CD4-positive, CD25-positive, alpha-beta regulatory T cell (primary cell): ENCODE measurements at regions not wholly inside any gene's neighbourhood (a gene's known extent, or its start where the extent isn't known, plus 50 kb on each side); places are given as distances from the start of the nearest gene placed in this dataset.

Source experiments
- ATAC-seq, 2 donors: fragments of 150-1000 bp; cut with Tn5 transposase; one replicate each; pipeline ENCODE4 v1.10.0; 2021; ENCODE audit warnings: low read depth in 2 of 2, moderate number of reproducible peaks in 2 of 2, moderate library complexity in 1 of 2
- DNase-seq, 3 donors: peaks; one replicate each; pipeline versions ENCODE4 v3.0.0 to v3.0.0-alpha.2; 2012 to 2022; ENCODE audit warnings: mixed read lengths in 1 of 3
- H3K27ac ChIP-seq: one replicate; pipeline ENCODE4 v1.7.0; 2013; ENCODE audit warnings: mild to moderate bottlenecking, low read length; ENCODE audit not compliant: insufficient read depth, poor library complexity, severe bottlenecking
- H3K27me3 ChIP-seq: one replicate; pipeline ENCODE4 v1.7.0; 2013; ENCODE audit warnings: low read length; ENCODE audit not compliant: control insufficient read depth, insufficient read depth
- H3K36me3 ChIP-seq: one replicate; pipeline ENCODE4 v1.7.0; 2013; ENCODE audit warnings: mild to moderate bottlenecking, low read length, moderate library complexity; ENCODE audit not compliant: control insufficient read depth, insufficient read depth
- H3K4me1 ChIP-seq: 2 replicates; pipeline ENCODE4 v1.7.0; 2013; ENCODE audit warnings: mild to moderate bottlenecking, low read length; ENCODE audit not compliant: insufficient read depth, control insufficient read depth, poor library complexity, severe bottlenecking
- H3K4me3 ChIP-seq: one replicate; pipeline ENCODE4 v1.7.0; 2013; ENCODE audit warnings: low read depth, mild to moderate bottlenecking, low read length, moderate library complexity
- H3K9me3 ChIP-seq, 2 experiments: 1 replicate in 1 of 2; 2 replicates in 1 of 2; pipeline ENCODE4 v1.7.0; 2013; ENCODE audit warnings: low read length in 2 of 2, mild to moderate bottlenecking in 1 of 2, moderate library complexity in 1 of 2; ENCODE audit not compliant: control insufficient read depth in 2 of 2
- H3K27ac Mint-ChIP-seq, 3 donors: one replicate each; pipeline ENCODE4 v1.8.0; 2020 to 2022; ENCODE audit warnings: mild to moderate bottlenecking in 3 of 3, mixed read lengths in 3 of 3, moderate library complexity in 2 of 3
- H3K27me3 Mint-ChIP-seq: one replicate; pipeline ENCODE4 v1.8.0; 2022; ENCODE audit warnings: mild to moderate bottlenecking, mixed read lengths
- H3K36me3 Mint-ChIP-seq: one replicate; pipeline ENCODE4 v1.8.0; 2020; ENCODE audit warnings: mixed read lengths
- H3K4me1 Mint-ChIP-seq, 4 donors: one replicate each; pipeline ENCODE4 v1.8.0; 2020 to 2022; ENCODE audit warnings: mixed read lengths in 4 of 4, mild to moderate bottlenecking in 1 of 4
- H3K4me3 Mint-ChIP-seq, 4 donors: one replicate each; pipeline ENCODE4 v1.8.0; 2020 to 2022; ENCODE audit warnings: mild to moderate bottlenecking in 4 of 4, mixed read lengths in 4 of 4, moderate library complexity in 3 of 4
- H3K9me3 Mint-ChIP-seq, 7 donors: one replicate each; pipeline ENCODE4 v1.8.0; 2020 to 2022; ENCODE audit warnings: mixed read lengths in 7 of 7, mild to moderate bottlenecking in 3 of 7, moderate library complexity in 2 of 7

- Mint-ChIP-seq H3K27me3 (no peaks in the 10 kb centered on the region), H3K9me3 (peaks cover 0 to 9% (median 0%) of the 10 kb centered on the region in 7 donors), H3K27ac (no peak overlapping the region), H3K36me3 (no peaks in the 10 kb centered on the region), H3K4me3 (no peak overlapping the region), H3K4me1 (no peaks in the 10 kb centered on the region)
- DNase-seq: no peak
- no peaks in the 10 kb centered on the region for H3K36me3 ChIP-seq
- ATAC-seq: no peak
- H3K4me1 ChIP-seq: no peaks in the 10 kb centered on the region
- no peaks in the 10 kb centered on the region for H3K27me3 ChIP-seq
- no peak overlapping the region for H3K4me3 ChIP-seq
- H3K27ac ChIP-seq: no peak overlapping the region
- H3K9me3 ChIP-seq: no peaks in the 10 kb centered on the region
Observed at GRCh38 chr10:90414926-90415325, 442.9 kb downstream of the HTR7 start.

GRCh38 chr10:90417029-90417428, 440.8 kb downstream of the HTR7 start:
- H3K27me3 Mint-ChIP-seq: no peaks in the 10 kb centered on the region
- no peaks in the 10 kb centered on the region for H3K9me3 ChIP-seq
- H3K4me3 ChIP-seq: no peak overlapping the region
- no peak for ATAC-seq
- no peak overlapping the region for H3K27ac ChIP-seq
- H3K36me3 ChIP-seq: no peaks in the 10 kb centered on the region
- DNase-seq: no peak
- no peaks in the 10 kb centered on the region for H3K4me1 Mint-ChIP-seq
- H3K4me1 ChIP-seq: no peaks in the 10 kb centered on the region
- H3K9me3 Mint-ChIP-seq: peaks cover 0 to 7% (median 2%) of the 10 kb centered on the region in 7 donors
- H3K4me3 Mint-ChIP-seq: no peak overlapping the region
- H3K27me3 ChIP-seq: no peaks in the 10 kb centered on the region
- no peak overlapping the region for H3K27ac Mint-ChIP-seq
- no peaks in the 10 kb centered on the region for H3K36me3 Mint-ChIP-seq

GRCh38 chr10:90417476-90418210, 440.2 kb downstream of the HTR7 start:
- no peaks in the 10 kb centered on the region for H3K27me3 Mint-ChIP-seq
- H3K9me3 Mint-ChIP-seq: peaks cover 0 to 7% (median 1%) of the 10 kb centered on the region in 7 donors
- no peaks in the 10 kb centered on the region for H3K36me3 Mint-ChIP-seq

GRCh38 chr10:90418869-90419652, 438.8 kb downstream of the HTR7 start:
- H3K9me3 Mint-ChIP-seq: peaks cover 0 to 10% (median 5%) of the 10 kb centered on the region in 7 donors
- H3K27me3 Mint-ChIP-seq: no peaks in the 10 kb centered on the region
- H3K4me3 Mint-ChIP-seq: no peak overlapping the region
- no peak overlapping the region for H3K27ac Mint-ChIP-seq
- no peak for DNase-seq
- Histone ChIP-seq H3K4me1 (no peaks in the 10 kb centered on the region), H3K4me3 (no peak overlapping the region), H3K36me3 (no peaks in the 10 kb centered on the region), H3K27me3 (no peaks in the 10 kb centered on the region), H3K9me3 (no peaks in the 10 kb centered on the region), H3K27ac (no peak overlapping the region)
- ATAC-seq: no peak
- H3K36me3 Mint-ChIP-seq: no peaks in the 10 kb centered on the region
- H3K4me1 Mint-ChIP-seq: no peaks in the 10 kb centered on the region

More at GRCh38 chr10:90417476-90418210, 440.2 kb downstream of the HTR7 start:
- Mint-ChIP-seq H3K4me3 (no peak overlapping the region), H3K27ac (no peak overlapping the region), H3K4me1 (no peaks in the 10 kb centered on the region)
- H3K4me3 ChIP-seq: no peak overlapping the region
- no peaks in the 10 kb centered on the region for H3K4me1 ChIP-seq
- ATAC-seq (no peak), DNase-seq (no peak)
- H3K27ac ChIP-seq: no peak overlapping the region
- H3K27me3 ChIP-seq: no peaks in the 10 kb centered on the region
- H3K9me3 ChIP-seq: no peaks in the 10 kb centered on the region
- H3K36me3 ChIP-seq: no peaks in the 10 kb centered on the region

- no peaks in the 10 kb centered on the region for H3K9me3 ChIP-seq
- H3K27ac Mint-ChIP-seq: no peak overlapping the region
- peaks cover 0 to 10% (median 5%) of the 10 kb centered on the region in 7 donors for H3K9me3 Mint-ChIP-seq
- H3K4me3 ChIP-seq: no peak overlapping the region
- no peaks in the 10 kb centered on the region for H3K27me3 Mint-ChIP-seq
- H3K4me1 ChIP-seq: no peaks in the 10 kb centered on the region
- no peaks in the 10 kb centered on the region for H3K27me3 ChIP-seq
- no peaks in the 10 kb centered on the region for H3K36me3 ChIP-seq
- no peaks in the 10 kb centered on the region for H3K36me3 Mint-ChIP-seq
- ATAC-seq (no peak), DNase-seq (no peak)
- no peak overlapping the region for H3K4me3 Mint-ChIP-seq
- H3K4me1 Mint-ChIP-seq: no peaks in the 10 kb centered on the region
- H3K27ac ChIP-seq: no peak overlapping the region
Observed at GRCh38 chr10:90420637-90421318, 437.1 kb downstream of the HTR7 start.

- Histone ChIP-seq H3K27ac (no peak overlapping the region), H3K4me3 (no peak overlapping the region), H3K36me3 (no peaks in the 10 kb centered on the region), H3K27me3 (no peaks in the 10 kb centered on the region), H3K9me3 (no peaks in the 10 kb centered on the region), H3K4me1 (no peaks in the 10 kb centered on the region)
- Mint-ChIP-seq H3K27me3 (no peaks in the 10 kb centered on the region), H3K4me3 (no peak overlapping the region), H3K27ac (no peak overlapping the region), H3K9me3 (peaks cover 4 to 14% (median 5%) of the 10 kb centered on the region in 7 donors), H3K36me3 (no peaks in the 10 kb centered on the region), H3K4me1 (no peaks in the 10 kb centered on the region)
- ATAC-seq: no peak
- no peak for DNase-seq
Observed at GRCh38 chr10:90421874-90422273, 436.0 kb downstream of the HTR7 start.

- DNase-seq: no peak
- Mint-ChIP-seq H3K4me1 (no peaks in the 10 kb centered on the region), H3K27me3 (no peaks in the 10 kb centered on the region), H3K36me3 (no peaks in the 10 kb centered on the region), H3K27ac (no peak overlapping the region), H3K4me3 (no peak overlapping the region), H3K9me3 (peaks cover 4 to 14% (median 7%) of the 10 kb centered on the region in 7 donors)
- Histone ChIP-seq H3K27ac (no peak overlapping the region), H3K36me3 (no peaks in the 10 kb centered on the region), H3K9me3 (no peaks in the 10 kb centered on the region), H3K4me1 (no peaks in the 10 kb centered on the region), H3K27me3 (no peaks in the 10 kb centered on the region), H3K4me3 (no peak overlapping the region)
- no peak for ATAC-seq
Observed at GRCh38 chr10:90424730-90425129, 433.1 kb downstream of the HTR7 start.
